Pons (tissue), 1 donor: ENCODE measurements at regions not wholly inside any gene's neighbourhood (a gene's known extent, or its start where the extent isn't known, plus 50 kb on each side); places are given as distances from the start of the nearest gene placed in this dataset.
"Not testable (repeated sequence)": the region's sequence is repeated elsewhere in the genome, so short reads cannot be mapped to it uniquely, and the experiment has no call there.

Experiments
- DNase-seq: peaks from one replicate; pipeline ENCODE4 v3.0.0-alpha.2; 2016; ENCODE audit warnings: low spot score

DNA sequence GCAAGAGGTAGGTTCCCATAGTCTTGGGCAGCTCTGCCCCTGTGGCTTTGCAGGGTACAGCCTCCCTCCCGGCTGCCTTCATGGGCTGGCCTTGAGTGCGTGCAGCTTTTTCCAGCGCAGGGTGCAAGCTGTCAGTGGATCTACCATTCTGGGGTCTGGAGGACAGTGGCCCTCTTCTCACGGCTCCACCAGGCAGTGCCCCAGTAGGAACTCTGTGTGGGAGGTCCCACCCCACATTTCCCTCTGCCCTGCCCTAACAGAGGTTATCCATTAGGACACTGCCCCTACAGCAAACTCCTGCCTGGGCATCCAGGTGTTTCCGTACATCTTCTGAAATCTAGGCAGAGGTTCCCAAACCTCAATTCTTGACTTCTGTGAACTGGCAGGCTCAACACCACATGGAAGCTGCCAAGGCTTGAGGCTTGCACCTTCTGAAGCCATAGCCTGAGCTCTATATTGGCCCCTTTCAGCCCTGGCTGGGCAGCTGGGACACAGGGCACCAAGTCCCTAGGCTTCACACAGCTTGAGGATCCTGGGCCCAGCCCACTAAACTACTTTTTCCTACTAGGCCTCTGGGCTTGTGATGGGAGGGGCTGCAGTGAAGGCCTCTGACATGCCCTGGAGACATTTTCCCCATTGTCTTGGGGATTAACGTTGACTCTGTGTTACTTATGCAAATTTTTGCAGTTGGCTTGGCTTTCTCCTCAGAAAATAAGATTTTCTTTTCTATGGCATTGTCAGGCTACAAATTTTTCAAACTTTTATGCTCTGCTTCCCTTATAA, 482.7 kb downstream of the CNTN3 start:
- not testable (repeated sequence) for DNase-seq

DNA sequence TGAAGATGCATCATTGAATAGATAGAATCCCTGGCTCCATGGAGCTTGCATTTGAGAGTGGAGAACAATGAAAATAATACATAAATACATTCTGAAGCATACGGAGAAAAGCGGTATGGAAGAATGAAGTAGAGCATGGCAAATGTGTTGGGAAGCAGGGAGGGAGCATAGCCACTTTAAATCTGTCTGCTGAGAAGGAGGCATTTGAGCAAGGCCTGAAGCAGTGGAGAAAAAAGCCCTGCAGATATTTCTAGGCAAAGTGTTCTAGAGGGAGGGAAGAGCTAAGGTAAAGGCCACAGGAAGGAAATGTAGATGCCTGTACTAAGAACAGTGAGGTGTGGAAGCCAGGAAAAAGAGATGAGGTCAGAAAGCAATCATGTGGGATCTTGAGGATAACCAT, 484.8 kb downstream of the CNTN3 start:
- no peak for DNase-seq

DNA sequence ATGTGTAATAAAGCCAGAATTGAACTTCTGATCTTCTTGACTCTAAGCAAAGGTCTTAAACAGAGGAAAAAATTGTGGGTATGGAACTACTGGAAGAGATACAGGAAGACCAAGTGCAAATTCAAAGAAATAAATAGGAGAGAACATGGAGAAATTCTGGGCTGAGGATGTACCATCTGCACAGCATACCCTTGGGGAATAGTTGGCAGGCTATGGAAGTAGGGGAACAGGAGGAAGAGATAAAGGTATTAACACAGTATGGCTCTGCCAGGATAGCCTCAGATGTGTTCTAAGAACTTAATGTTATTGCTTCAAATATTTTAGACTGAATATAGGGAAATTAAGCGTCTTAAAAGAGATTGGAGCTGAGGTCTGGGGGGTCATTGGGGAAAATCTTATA, 485.4 kb downstream of the CNTN3 start:
- DNase-seq: peak; percentile 22

DNA sequence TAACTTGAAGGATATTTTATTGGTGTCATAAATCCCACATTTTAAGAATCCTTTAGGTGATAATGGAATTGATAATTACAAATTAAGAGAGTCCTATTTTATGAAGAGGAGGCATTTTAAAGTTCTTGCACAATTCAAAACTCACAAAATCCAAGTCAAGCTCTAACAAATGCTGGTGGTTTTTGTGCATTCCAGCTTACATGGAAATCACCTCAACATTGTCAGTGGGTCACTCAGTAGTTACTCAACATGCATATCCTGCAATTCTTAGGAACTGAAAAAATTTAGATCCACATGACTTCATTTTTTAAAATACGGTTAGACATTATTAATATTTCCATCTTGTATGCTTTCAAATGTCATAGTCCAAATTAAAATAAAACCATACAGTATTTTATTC, 487.2 kb downstream of the CNTN3 start:
- DNase-seq: no peak

DNA sequence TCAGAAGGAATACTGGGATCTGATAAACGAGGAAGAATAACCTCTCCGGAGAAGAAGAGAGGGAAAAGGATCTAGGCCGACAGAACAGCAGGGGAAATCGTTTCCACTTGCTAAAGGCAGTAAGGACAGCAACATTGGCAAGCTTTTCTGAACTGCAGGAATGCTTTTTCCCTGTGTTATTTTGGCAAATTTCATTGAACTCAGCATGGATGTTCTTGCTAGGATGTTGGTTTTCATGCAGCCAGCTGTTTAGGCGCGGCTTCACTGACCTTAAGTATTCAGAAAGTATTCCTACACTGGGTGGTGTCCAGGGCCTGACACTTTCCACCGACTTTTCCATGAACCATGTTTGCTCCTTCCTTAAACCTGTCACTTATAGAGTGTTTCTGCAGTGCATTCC, 489.7 kb downstream of the CNTN3 start:
- DNase-seq: no peak

DNA sequence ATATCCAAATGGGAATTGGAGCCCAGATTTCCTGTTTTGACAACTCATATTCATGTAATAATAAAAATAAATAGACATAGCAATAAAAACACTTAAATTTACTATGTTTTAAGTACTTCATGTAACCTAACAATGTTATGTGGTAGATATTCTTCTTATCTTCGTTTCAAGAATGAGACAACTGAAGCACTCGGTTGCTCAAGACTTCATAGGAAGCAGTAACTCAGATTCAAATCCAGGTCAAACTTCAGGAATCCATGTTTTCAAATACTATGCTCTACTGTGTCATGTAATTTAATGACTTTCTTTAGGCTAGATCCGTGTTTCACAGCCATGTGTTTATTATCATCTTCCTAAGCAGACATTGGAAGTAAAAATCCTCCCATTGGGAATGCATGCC, 492.2 kb downstream of the CNTN3 start:
- no peak for DNase-seq

DNA sequence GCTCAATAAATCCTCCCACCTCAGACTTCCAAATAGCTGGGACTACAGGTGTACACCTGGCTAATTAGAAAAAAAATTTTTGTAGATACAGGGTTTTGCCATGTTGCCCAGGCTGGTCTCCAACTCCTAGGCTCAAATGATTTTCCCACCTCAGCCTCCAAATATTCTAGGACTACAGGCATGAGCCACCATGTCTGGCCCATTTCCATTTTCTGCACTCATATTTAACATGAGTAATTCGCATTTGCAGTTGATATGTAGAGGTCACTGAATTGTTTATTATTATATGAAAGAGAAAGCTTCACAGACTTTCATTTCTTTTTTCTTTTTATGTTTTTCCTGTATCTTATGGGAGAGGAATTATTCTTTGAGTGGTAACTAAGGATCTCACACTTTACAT, 492.7 kb downstream of the CNTN3 start:
- no peak for DNase-seq

DNA sequence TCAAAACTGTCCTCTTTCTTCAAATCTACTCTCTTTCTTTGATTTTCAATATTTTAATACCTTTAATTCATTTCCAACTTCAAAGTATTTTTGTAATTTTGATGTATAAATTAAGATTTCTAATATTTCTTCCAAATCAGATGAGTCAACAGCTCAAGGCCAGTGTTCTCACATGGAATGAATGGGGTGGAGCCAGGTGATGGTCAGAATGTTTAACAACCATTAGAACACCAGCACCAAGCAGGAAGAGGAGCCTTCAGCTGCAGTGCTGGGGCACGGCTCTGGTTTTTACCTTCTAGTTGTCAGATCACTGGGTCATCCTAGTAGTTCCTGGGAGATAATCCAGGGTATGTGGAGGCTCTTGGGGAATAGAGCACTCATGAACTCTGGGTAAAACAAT, 494.5 kb upstream of the PDZRN3 start:
- DNase-seq: no peak

DNA sequence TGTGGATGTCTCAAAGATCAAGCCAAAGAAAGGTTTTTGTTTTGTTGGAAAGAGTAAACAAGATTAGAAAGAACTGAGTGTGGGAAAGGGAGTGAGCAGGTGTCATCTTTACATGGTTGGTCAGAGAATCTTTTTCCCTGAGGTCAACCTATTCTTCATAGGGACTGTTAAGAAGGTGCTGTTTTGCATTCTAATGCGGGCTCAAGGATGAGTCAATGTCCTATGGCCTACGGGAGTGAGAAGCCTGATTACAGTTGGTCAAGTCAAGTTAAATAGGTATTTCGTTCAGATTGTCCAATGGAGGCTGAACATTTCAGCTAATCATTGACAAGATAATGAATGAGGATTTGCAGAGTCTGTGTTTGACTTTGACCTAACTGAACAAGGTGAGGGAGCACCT, 491.2 kb upstream of the PDZRN3 start:
- DNase-seq: no peak

DNA sequence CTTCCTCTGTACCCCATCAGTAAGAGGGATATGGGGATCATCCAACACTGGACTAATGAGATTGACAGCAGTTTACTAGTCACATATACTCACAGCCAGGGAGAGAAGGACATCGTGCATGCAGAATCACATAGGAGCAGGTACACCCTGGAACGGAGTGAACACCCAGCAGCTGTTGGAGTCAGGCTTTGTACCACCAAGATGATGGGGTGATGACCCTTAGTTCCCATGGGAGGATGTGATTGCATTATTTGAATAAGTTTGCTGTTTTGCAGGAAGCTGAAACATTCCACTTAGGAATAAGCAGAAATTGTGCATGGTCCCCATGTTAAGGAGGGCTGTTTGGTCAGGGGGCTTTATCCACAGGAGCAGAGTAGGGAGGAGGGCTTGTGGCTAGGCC, 482.7 kb upstream of the PDZRN3 start:
- no peak for DNase-seq

DNA sequence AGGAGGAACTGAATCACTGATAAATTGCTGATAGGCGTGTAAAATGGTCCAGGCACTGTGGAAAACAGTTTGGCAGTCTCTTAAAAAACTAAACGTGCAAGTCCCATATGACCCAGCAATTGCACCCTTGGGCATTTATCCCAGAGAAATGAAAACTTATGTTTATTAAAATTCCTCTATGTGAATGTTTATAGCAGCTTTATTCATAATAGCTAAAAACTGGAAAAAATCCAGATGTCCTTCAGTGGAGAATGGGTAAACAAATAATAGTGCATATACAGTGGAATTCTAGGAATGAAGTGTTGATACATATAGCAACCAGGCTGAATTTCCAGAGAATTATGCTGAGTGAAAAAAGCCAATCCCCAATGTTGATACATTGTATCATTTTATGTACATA, 482.2 kb upstream of the PDZRN3 start:
- DNase-seq: no peak

DNA sequence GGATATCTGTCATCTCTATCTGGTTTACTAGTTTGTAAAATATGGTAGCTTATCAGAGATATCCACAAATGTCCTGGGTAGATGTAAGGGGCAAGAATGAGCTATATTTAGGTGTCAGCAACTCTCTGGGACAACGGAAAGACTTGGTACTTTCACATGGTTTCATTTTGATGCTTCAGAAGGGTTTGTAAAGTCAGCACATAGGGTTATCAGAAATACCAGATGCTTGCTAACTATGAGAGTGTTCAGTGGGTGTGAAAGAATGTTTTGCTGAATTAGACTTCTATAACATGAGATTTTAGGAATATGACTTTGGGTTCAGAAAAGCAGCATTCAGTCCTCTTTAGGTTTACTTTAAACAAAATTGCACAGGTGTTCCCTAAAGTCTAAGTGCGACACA, 466.5 kb upstream of the PDZRN3 start:
- no peak for DNase-seq

DNA sequence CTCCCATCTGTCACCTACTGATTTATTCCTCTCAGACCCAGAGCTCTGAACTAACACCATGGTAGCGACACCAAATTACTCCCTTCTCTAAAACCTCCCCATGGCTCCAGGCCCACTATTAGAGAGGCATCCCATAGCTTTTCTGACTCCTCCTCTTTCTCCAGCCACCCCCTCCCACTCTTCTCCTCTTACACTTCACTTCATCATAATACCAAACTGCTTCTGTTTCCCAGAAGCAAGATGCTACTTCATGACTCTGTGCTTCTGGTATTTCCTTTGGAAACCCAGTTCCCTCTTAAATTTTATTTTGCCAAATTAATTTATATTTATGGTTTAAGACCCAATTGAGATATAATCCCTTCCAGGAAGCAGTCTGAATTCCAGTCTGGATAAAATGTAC, 465.1 kb upstream of the PDZRN3 start:
- no peak for DNase-seq

DNA sequence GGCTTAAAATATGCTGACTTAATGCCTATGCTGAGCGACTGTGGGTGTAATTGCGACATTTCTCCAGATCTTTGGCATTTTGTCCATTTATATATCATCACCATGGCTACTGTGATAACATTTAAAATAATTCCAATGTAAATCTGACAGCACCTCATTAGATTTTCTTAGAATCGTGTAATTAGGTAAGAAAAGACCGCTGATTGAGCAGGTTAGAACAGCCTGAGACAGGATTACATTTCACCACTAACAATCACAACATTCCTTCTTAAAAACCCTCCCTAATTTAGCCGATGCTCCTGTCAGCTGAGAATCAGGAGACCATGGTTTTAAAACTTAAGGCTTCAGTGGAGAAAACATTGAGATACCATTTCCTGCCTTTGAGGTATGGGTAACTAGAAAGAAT, 455.3 kb upstream of the PDZRN3 start:
- no peak for DNase-seq

DNA sequence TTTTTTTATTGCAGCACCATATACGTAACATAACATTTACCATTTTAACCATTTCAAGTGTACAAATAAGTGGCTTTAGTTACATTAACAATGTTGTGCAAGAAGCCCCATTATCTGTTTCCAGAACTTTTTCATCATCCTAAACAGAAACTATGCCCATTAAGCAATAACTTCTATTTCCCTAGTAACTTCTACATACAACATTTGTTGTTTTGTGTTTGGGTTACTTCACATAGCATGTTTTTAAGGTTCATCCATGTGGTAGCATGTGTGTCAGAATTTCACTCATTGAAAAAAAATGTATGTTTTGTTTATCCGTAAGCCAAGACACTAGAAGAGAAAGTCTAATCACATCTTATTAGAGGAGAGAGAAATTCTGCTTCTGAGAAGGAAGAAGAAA, 450.5 kb upstream of the PDZRN3 start:
- no peak for DNase-seq

DNA sequence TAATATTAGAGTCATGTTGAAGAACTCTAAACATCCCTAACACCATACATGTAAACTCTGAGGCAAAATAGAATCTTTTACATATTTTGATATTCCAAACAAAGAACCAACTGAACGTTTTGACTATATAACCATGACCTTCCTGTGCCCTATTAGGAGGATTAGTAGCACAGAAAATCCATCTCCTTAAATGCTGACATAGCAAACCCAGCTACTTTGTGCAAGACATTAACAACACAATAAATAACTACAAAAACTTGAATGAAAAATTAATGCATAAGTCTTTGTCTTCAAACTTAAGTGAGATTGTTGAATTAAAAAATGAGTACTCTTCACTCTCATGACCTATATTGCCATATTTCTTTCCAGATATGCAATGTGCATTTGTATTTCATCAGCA, 450.0 kb upstream of the PDZRN3 start:
- DNase-seq: no peak

DNA sequence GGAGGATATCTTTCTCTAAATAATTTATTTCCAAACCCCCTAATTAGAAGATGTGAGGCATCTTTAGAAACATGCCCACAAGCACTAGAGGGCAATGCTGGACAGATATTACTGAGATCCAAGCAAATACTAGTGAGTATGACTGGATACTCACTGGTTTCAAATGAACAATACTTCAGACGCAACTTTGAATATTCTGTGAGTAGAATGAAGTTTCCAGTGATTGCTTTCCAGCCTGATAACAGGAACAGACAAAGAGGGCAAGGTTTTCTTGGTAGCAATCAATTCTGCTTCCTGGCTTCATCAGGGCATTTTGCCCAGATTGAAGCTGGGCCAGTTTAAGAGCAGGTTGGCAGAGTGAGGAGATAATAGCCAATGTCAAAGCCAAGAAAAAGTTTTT, 442.6 kb upstream of the PDZRN3 start:
- DNase-seq: peak; percentile 32

DNA sequence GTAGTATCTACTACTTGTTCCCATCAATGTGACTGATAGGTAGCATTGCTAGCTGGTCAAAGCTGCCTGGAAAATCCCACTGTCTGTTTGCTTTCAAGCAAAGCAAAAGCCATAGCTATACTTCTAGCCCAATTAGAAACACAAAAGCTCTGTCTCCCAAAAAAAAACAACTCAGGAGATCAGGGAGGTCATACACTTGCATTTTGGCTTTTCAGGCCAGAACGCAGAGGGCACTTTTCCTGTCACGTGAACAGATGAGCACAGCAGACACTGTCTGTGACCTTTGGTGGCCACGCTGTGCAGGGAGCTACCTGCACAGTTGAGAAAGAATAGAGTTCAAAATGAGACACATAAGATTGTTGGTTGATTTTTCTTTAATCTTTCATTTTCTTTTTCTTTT, 441.7 kb upstream of the PDZRN3 start:
- no peak for DNase-seq

DNA sequence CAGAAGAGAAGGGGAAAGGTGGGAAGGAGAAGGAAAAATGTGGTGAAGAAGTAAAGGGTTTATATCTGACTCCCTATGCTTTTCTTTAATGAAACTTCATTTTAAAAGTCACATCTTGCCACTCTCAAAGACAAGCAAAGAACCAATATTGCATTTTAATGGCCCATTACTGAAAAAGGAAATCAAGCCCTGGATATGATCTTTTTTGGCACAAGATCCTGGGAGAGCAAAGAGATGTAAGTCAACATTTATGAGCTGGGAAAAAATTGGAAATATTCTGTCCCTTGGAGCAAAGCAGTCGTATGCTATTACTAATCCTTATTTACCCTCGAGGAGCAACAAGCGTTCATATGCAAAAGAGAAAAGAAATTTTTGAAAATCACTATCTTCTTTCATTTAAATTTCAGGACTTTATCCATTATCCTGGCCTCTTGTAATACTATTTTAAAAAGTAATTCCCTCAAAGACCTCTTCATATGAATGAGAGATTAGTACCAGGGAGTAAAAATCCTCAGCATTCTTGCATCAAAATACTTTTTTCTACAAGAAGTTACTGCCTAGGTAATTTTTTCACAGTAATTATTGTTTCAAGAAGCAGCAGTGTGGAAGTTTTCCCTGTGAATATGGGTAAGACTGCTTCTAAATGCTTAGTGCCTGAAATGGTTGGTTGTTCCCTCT, 435.3 kb upstream of the PDZRN3 start:
- DNase-seq: no peak

DNA sequence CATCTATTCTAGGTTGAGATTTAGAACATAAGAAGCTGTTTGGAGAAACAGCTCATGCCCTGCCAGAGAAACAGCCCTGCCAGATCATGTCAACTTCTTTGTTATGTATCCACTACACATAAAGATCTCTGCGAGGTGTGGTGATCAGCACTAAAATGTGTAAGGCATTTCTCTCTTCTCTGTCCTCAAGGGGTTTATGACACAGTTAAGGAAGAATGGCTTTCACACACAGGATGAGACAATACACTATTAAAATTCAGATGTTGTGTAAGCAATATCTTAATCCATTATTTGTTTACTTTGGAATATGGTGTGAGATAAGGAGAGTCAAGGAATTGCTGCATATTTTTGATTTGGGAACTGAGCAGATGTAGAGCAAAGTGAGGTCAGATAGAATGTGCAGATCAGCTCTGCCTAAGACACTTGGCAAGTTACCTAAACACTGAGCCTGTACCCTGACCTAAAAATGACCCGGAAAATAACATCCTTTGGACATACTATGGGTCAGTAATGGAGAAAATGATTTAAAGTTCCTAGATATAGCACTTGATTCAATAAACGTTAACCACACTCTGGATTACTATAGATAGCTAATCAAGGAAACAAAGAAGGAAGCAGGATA, 434.7 kb upstream of the PDZRN3 start:
- no peak for DNase-seq

DNA sequence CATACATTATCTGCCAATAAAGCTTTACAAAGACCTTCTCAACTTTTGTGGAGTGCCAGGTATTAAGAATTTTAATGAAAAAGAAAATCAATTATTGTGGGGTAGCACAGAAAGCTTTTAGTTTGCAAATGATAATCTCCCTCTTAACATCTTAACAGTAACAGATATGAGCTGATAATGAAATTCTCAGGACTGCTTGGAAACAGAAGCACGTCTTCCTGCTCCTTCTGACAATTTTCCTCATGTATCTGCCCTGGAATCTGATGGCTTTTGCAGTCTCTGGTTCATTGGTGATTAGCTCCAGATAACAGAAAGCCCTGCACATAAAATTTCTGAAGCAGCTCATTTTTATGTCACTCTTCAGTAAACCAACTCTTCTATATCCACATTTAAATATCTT, 432.4 kb upstream of the PDZRN3 start:
- no peak for DNase-seq

DNA sequence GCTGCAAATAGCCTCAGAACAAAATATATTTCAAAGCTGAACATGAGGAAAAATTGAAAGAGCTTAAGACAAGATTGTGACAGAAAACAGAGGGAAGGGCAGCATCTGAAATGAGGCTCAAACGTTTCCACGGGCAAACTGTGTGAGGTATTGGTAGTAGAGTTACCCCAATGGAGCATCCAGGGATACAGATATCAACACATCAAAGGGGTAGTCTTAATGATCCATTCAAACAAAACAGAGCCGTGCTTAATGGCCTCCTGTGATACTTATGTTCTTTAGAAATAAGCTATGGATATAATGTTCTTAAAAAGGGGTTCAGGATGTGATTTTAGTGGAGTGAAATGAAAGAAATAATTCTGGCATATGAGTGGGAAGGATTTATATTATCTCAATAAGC, 430.3 kb upstream of the PDZRN3 start:
- DNase-seq: no peak

DNA sequence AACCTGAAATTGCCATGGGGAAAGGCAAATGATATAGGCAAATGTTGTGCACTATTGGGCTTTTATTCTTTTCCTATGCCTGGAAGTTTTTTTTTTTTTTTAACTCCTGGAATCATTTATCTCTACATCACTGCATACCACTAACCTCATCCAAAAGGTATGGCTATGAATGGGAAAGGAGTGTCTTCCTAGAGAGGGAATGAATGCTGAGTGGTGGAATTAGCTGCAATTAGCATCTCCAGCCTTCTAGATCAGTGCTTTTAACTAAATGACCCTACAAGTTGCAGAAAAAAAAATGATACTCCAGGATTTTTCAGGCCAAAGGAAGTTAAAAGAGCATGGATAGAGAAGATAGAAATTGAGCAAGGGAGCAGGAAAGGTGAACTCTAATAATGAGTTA, 429.8 kb upstream of the PDZRN3 start:
- no peak for DNase-seq
